HEK293T (cell line): ENCODE measurements at regions not wholly inside any gene's neighbourhood (a gene's known extent, or its start where the extent isn't known, plus 50 kb on each side); places are given as distances from the start of the nearest gene placed in this dataset.

Experiments
- BHLHE40 ChIP-seq: fragments of 450-650 bp; IDR thresholded peaks from 2 replicates; pipeline ENCODE4 v1.6.1; 2016; ENCODE audit warnings: mild to moderate bottlenecking, moderate library complexity, borderline replicate concordance
- ELF4 ChIP-seq: fragments of 450-650 bp; IDR thresholded peaks from 2 replicates; pipeline ENCODE4 v1.6.1; 2017; ENCODE audit warnings: antibody characterized with exemption
- FOXK2 ChIP-seq: fragments of 450-650 bp; IDR thresholded peaks from 2 replicates; pipeline ENCODE4 v1.6.1; 2016; ENCODE audit warnings: mild to moderate bottlenecking
- FOXM1 ChIP-seq: fragments of 450-650 bp; IDR thresholded peaks from 2 replicates; pipeline ENCODE4 v1.6.1; 2017; ENCODE audit warnings: mild to moderate bottlenecking, borderline replicate concordance
- L3MBTL2 ChIP-seq: fragments of 450-650 bp; conservative IDR thresholded peaks from 2 replicates; pipeline ENCODE4 v1.6.1; 2016; ENCODE audit warnings: mild to moderate bottlenecking
- NFRKB ChIP-seq: fragments of 450-650 bp; IDR thresholded peaks from 2 replicates; pipeline ENCODE4 v1.6.1; 2016; ENCODE audit warnings: mild to moderate bottlenecking, moderate library complexity
- PKNOX1 ChIP-seq: fragments of 450-650 bp; IDR thresholded peaks from 2 replicates; pipeline ENCODE4 v1.6.1; 2016
- SP1 ChIP-seq: fragments of 450-650 bp; IDR thresholded peaks from 2 replicates; pipeline ENCODE4 v1.6.1; 2017
- SUZ12 ChIP-seq: fragments of 450-650 bp; IDR thresholded peaks from 2 replicates; pipeline ENCODE4 v1.6.1; 2016; ENCODE audit warnings: mild to moderate bottlenecking
- TARDBP ChIP-seq: fragments of 450-650 bp; IDR thresholded peaks from 2 replicates; pipeline ENCODE4 v1.6.1; 2016
- ZNF384 ChIP-seq: fragments of 450-650 bp; IDR thresholded peaks from 2 replicates; pipeline ENCODE4 v1.6.1; 2016

- TF ChIP-seq SP1: no peak
- no peak for TF ChIP-seq ELF4
- TF ChIP-seq NFRKB: no peak
- no peak for TF ChIP-seq SUZ12
- no peak for TF ChIP-seq ZNF384
- TF ChIP-seq BHLHE40: no peak
- TF ChIP-seq L3MBTL2: no peak
- TF ChIP-seq TARDBP: no peak
- TF ChIP-seq FOXK2: no peak
- no peak for TF ChIP-seq PKNOX1
- no peak for TF ChIP-seq FOXM1
These were observed 101.9 kb downstream of the GADD45G start for GRCh38 chr9:89706731-89707191.
